K562 (cell line): ENCODE measurements at regions not wholly inside any gene's neighbourhood (a gene's known extent, or its start where the extent isn't known, plus 50 kb on each side); places are given as distances from the start of the nearest gene placed in this dataset.

ENCODE experiments used
- IRF9 ChIP-seq: fragments of 450-650 bp; IDR thresholded peaks from 2 replicates; pipeline ENCODE4 v1.6.1; 2016; ENCODE audit warnings: missing biosample characterization, missing genetic modification characterization
- MAFG ChIP-seq: fragments of 450-650 bp; conservative IDR thresholded peaks from 2 replicates; pipeline ENCODE4 v1.6.1; 2016; ENCODE audit warnings: missing genetic modification characterization, missing compliant biosample characterization
- MGA ChIP-seq: fragments of 450-650 bp; IDR thresholded peaks from 2 replicates; pipeline ENCODE4 v1.6.1; 2016; ENCODE audit warnings: mild to moderate bottlenecking, moderate library complexity

GRCh38 chr1:185573677-185574076 lies 160.5 kb upstream of the HMCN1 start (continued):
- TF ChIP-seq MGA (no peak), IRF9 (tag) (0 out of 2 replicates have a peak, but pooled peaks have one; percentile 28), MAFG (tag) (peak; percentile 43)
